CD4-positive, alpha-beta T cell treated with Interleukin-10 for 1 hour (primary cell): ENCODE measurements at regions not wholly inside any gene's neighbourhood (a gene's known extent, or its start where the extent isn't known, plus 50 kb on each side); places are given as distances from the start of the nearest gene placed in this dataset.

ENCODE experiments used
- DNase-seq: peaks from one replicate; pipeline ENCODE4 v3.0.0-alpha.2; 2020

DNA sequence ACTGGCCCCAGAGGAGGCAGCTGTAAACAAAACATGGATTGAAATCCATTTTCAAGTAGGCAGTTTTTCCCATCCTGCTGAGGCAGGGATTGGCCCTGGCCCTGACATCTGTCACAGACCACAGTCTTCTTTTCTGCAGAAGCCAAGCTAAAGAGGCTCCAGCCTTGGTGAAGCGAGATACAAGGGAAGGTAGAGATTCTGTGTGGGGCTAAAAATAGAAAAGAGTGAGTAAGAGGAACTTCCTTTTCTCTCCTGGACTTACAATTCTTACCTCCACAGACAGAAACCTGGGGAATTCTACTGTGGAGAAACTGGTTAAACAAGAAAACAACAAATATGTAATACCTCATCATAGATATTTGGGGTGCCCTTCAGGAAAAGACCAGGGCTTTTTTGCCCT, 624.8 kb upstream of the FZD8 start:
- no peak for DNase-seq

GRCh38 chr10:36265741-36266140, 623.6 kb upstream of the FZD8 start:
- no peak for DNase-seq

- DNase-seq, result no peak
Measured at GRCh38 chr10:36263871-36264270, 621.8 kb upstream of the FZD8 start.

DNA sequence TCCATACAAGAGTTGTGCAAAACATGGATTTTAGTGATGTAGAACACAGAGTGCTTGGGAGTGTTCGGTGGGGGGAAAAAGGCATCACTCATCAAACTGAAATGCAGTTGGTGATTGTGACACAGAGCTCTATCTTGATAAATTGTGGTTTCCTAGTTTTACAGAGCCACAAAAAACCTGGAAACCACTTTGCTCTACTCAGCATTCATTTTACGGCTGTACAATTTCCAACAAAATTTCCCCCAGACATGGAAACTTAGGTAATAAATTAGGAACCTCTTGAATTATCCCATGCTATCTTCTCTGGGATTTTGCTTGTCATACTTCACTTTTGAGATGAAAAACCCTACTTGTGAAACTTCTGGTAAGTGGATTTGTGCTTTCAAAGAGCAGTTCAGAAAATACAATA, 614.9 kb upstream of the FZD8 start:
- no peak for DNase-seq

GRCh38 chr10:36256166-36256565, 614.1 kb upstream of the FZD8 start:
- DNase-seq, result no peak

DNA sequence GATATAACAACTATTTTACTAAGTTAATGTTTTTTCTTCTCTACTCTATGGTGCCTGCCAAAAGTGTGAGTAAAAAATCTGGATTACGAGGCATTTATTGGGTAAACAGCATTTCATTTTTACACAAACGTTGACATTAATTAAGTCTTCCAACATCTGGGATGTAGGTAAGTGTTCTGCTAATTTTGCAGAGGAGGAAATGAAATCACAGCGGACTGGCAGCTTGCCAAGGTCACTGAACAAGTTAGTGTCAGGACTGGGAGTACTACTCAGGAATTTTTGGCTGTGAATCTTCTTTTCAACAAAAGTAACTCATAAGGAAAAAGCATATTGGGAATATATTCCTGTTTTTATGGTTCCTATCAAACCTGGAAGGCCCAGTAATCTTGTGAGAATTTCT, 612.1 kb upstream of the FZD8 start:
- DNase-seq, result no peak

- DNase-seq, result no peak
Measured at GRCh38 chr10:36253731-36254130, 611.6 kb upstream of the FZD8 start.

DNA sequence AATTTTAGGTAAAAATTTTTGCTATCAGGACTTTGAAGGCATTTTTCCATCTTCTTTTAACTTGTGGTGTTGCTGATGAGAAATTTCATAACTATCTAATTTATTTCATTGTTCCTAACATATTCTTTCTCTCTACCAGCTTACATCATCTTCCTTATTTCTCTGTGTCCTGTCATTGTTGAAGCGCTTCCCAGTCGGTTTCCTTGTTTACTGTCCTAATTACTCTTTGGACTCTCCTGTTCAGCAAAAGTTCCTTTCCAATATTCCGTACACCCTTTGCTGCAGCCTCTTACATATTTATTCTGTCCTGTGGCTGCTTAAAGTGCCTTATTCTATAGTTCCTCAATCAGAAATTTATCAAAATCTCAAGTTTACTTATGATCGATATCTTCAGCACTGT, 609.0 kb upstream of the FZD8 start:
- DNase-seq, result no peak

DNA sequence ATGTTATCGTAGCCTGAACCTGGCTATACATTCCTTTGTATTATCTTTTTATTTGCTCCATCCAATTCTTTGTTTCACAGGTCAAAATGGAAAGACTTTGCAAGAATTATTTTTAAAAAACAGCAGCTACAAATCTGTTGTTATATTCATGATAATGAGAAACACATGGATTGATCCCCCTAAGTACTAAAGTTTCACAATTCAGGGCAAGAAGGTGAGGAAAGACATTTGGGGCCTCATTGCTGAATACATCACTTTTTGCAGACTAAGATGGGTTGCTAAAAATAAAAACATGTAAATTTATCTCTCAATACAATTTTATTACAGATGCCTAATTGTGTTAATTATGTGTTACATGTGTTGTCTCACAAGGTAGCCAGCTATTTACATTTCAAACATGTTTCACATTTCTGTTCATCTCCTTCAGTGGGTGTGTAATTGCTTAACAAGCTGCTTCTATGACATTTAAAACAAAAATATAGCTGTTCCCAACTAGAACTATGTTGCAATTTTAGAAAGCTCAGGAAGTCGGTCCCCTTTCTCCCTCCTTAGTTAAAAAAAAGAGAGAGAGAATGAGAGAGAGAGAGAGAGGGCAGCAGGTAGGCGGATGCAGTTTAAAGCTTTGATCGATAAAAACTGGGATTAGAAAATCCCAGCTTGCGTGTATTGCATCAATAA, 606.3 kb upstream of the FZD8 start:
- DNase-seq, result no peak

GRCh38 chr10:36247478-36247877, 605.4 kb upstream of the FZD8 start:
- DNase-seq, result no peak

GRCh38 chr10:36236931-36237330, 594.8 kb upstream of the FZD8 start:
- no peak for DNase-seq

DNA sequence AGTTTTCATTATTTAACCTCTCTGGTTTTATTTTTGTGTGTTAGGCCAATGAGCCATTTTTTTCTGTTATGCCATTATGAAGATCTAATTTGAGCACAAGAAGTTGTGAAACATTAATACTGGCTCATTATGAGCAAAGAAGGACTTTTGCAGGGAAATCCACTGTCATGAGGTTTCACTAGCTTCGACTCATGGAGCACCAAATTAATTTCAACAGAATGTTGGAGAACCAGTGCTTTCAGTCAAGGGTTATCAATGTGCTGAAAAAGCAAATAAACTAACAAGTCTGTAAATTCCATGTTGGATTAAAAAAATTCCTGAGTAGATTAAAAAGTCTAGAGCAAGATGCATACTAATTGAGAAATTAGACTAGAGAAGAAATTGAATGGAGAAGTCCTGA, 594.2 kb upstream of the FZD8 start:
- no peak for DNase-seq

DNA sequence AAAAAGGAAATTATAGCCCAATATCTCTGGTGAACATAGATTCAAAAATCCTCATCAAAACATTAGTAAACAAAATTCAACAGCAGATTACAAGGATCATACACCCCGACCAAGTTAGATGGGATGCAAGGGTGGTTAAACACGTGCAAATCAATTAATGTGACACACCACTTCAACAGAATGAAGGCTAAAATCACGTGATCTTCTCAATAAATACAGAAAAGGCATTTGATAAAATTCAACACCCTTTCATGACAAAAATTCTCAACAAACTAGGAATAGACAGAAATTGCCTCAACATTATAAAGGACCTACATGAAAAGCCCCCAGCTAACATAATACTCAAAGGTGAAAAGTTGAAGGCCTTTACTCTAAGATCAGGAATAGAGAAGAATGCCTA, 590.8 kb upstream of the FZD8 start:
- no peak for DNase-seq

- DNase-seq, result no peak
Measured at GRCh38 chr10:36224431-36224985, 582.4 kb upstream of the FZD8 start.

GRCh38 chr10:36221101-36221500, 579.0 kb upstream of the FZD8 start:
- DNase-seq, result no peak

GRCh38 chr10:36220151-36220550, 578.1 kb upstream of the FZD8 start:
- no peak for DNase-seq

- no peak for DNase-seq
Measured at GRCh38 chr10:36211856-36212255, 569.8 kb upstream of the FZD8 start.

GRCh38 chr10:36209480-36209879, 567.4 kb upstream of the FZD8 start:
- no peak for DNase-seq

- DNase-seq, result no peak
Measured at GRCh38 chr10:36202881-36203280, 560.8 kb upstream of the FZD8 start.

DNA sequence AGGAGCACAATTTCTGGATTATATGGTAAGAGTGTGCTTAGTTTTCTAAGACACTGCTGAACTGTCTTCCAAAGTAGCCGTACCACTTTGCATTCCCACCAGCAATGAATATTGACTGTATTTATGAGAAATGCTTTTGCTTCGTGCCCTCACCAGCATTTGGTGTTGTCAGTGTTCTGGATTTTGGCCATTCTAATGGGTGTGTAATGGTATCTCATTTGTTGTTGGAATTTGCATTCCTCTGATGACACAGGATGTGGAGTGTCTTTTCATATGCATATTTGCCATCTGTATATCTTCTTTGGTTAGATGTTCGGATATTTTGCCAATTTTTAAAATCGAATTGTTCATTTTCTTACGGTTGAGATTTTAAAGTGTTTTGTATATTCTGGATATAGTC, 558.5 kb upstream of the FZD8 start:
- DNase-seq, result no peak

GRCh38 chr10:36198322-36198721, 556.2 kb upstream of the FZD8 start:
- DNase-seq, result no peak

DNA sequence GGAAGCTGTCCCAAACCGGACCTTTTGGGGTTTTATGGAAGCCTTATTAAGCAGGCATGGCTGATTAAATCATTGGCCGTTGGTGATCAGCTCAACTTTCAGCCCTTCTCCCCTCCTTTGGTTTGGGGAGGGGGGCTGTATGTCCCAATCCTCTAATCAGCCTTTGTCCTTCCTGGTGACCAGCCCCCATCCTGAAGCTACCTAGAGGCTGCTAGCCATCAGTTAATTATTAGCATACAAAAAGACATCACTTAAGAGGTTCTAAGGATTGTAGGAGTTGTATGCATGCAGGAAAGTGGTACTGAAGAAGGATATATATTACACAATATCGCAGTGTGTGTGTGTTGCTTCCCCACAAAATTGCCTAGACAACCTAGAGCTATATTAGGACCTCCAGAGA, 553.3 kb upstream of the FZD8 start:
- DNase-seq, result no peak

DNA sequence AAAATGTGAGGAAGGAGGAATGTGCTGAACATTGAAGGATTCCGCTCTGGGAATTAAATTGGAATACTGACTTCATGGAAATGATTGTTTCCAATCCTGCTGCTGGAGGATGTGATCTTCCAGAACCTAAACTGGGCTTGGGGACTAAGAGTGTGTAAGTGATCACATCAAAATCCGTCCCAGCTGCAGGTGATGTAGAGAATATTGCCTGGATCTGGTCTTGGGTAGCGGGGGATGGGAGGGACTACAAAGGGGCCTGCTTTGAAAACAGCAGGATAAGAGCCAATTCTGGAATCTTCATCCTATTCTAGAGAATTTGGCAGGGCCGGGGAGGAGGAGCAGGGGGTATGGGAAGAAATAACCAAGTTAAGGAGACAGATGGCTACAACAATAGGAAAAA, 552.2 kb upstream of the FZD8 start:
- DNase-seq, result no peak

- DNase-seq, result no peak
Measured at GRCh38 chr10:36191009-36191408, 548.9 kb upstream of the FZD8 start.

DNA sequence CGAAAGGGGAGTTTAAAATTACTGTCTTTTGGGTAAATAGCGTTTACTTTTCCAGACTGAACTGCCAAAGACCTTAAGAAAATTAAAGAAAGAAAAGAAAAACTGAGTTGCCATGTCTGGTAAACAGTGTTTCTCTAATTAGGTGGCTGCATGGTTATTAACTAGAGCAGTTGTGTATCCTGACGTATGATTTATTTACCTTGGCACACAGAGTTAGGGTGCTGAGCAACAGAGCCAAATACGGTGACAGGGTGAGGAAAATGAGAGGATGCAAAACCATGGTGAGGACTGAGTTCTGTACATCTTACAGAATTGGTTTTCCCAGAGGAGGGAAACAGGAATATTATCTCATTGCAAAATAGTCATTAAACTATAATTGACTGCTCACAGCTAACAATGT, 546.4 kb upstream of the FZD8 start:
- no peak for DNase-seq
